DOHH2 (cell line): ENCODE measurements at regions not wholly inside any gene's neighbourhood (a gene's known extent, or its start where the extent isn't known, plus 50 kb on each side); places are given as distances from the start of the nearest gene placed in this dataset.

ENCODE experiments used
- CTCF ChIP-seq: fragments of 200-600 bp; sonication (generic); IDR thresholded peaks from one replicate; pipeline ENCODE4 v1.5.1; 2014; ENCODE audit warnings: antibody characterized with exemption, mild to moderate bottlenecking, low read depth, low read length; ENCODE audit not compliant: poor library complexity, severe bottlenecking
- EZH2phosphoT487 ChIP-seq: fragments of 200-600 bp; sonication (generic); IDR thresholded peaks from 2 replicates; pipeline ENCODE4 v1.6.1; 2017; ENCODE audit warnings: borderline replicate concordance, mild to moderate bottlenecking, antibody characterized with exemption, low read length, moderate library complexity, mixed read lengths

- TF ChIP-seq CTCF, result no peak
- TF ChIP-seq EZH2phosphoT487, result no peak
Measured at GRCh38 chr3:78414261-78414660, 1353.5 kb downstream of the ROBO1 start.
